NCI-H774 (cell line): ENCODE measurements at regions not wholly inside any gene's neighbourhood (a gene's known extent, or its start where the extent isn't known, plus 50 kb on each side); places are given as distances from the start of the nearest gene placed in this dataset.

Source experiments
- DNase-seq: peaks from one replicate; lab custom pipeline; 2025; lab: John Stamatoyannopoulos, UW

- DNase-seq = peak; percentile 4
Measured at GRCh38 chr5:51034222-51034901, 348.9 kb upstream of the ISL1 start.

GRCh38 chr5:51039424-51040329 is 343.6 kb upstream of the ISL1 start:
- no peak for DNase-seq

GRCh38 chr5:51043745-51044144 is 339.5 kb upstream of the ISL1 start:
- DNase-seq = no peak

- DNase-seq = no peak
Measured at GRCh38 chr5:51047369-51047768, 335.9 kb upstream of the ISL1 start.

- no peak for DNase-seq
Measured at GRCh38 chr5:51053361-51053760, 329.9 kb upstream of the ISL1 start.

DNA sequence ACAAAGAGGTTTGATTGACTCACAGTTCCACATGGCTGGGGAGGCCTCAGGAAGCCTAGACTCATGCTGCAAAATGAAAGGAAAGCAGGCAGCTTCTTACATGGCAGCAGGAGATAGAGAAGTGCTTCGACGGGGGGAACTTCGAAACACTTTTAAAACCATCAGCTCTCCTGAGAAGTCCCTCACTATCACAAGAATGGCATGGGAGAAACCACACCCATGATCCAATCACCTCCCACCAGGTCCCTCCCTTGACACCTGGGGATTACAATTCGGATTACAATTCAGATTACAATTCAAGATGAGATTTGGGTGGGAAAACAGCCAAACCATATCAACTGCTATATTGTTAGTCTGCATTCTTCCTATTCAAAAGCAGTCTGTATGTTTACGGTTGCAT is 322.3 kb upstream of the ISL1 start:
- DNase-seq = no peak

DNA sequence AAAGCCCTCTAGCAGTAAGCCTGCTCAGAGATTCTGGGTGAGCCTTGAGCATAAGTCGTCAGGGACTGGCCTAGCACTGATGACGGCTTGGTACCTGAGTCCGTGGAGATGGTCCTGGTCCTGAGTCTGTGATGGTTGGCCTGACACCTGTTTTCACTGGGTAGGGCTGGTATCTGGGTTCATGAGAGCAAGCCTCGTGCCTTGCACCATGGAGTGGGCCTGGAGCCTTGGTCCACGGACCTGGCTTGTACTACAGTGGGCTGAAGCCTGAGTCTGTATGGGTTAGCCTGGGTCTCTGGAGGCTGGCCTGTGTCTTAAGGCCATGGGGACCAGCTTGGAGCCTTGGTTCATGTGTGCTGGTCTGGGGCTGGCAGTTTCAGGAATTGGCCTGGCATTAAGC is 310.3 kb upstream of the ISL1 start:
- DNase-seq = no peak

GRCh38 chr5:51082741-51083140 is 300.5 kb upstream of the ISL1 start:
- DNase-seq = no peak

- no peak for DNase-seq
Measured at GRCh38 chr5:51091816-51092215, 291.4 kb upstream of the ISL1 start.

DNA sequence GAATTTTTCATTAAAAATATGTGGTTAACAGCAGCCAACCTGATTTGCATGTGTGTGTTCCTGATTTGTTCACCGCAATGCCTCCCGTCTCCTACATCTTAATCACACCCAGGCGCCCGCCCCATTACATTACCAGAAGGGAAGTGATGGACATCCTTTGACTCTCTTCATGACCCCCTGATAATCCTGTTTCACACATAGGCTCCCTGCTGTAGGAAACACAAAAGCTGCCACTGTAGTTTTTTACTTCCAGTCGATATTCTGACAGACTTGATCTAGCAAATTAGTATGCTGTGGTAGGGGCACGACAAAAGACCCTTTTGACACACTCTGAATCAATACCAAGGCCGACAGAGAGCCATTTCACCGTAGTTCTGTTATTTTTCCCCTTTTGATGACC is 287.8 kb upstream of the ISL1 start:
- DNase-seq = no peak

- DNase-seq = no peak
Measured at GRCh38 chr5:51096859-51097258, 286.4 kb upstream of the ISL1 start.

- no peak for DNase-seq
Measured at GRCh38 chr5:51099173-51099853, 283.9 kb upstream of the ISL1 start.

GRCh38 chr5:51104556-51104955 is 278.7 kb upstream of the ISL1 start:
- DNase-seq = no peak

- DNase-seq = no peak
Measured at GRCh38 chr5:51109786-51110410, 273.4 kb upstream of the ISL1 start.

- DNase-seq = no peak
Measured at GRCh38 chr5:51131266-51131665, 252.0 kb upstream of the ISL1 start.

- DNase-seq = no peak
Measured at GRCh38 chr5:51138164-51138563, 245.1 kb upstream of the ISL1 start.

- no peak for DNase-seq
Measured at GRCh38 chr5:51148437-51148836, 234.8 kb upstream of the ISL1 start.

- DNase-seq = no peak
Measured at GRCh38 chr5:51156222-51156621, 227.0 kb upstream of the ISL1 start.

GRCh38 chr5:51156838-51157237 is 226.4 kb upstream of the ISL1 start:
- DNase-seq = no peak

DNA sequence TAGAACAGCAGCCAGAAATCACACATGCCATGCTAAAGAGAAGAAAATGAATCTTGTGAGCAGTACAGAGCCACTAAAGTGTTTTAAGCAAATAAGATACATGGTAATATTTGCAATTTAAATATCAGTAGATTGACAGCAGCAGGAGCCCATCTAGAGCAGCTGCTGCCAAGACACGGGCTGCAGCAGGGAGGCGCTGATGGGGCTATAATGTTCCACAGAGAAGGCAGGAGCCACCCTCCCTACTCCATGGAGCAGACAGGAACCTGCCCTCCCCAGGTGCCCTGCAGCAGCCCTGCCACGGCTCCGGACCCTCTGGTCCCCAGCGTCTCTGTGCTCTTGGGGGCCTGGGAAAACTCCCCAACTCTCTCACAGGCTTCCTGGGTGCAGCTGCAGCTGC is 224.1 kb upstream of the ISL1 start:
- no peak for DNase-seq

- no peak for DNase-seq
Measured at GRCh38 chr5:51159606-51160005, 223.6 kb upstream of the ISL1 start.

DNA sequence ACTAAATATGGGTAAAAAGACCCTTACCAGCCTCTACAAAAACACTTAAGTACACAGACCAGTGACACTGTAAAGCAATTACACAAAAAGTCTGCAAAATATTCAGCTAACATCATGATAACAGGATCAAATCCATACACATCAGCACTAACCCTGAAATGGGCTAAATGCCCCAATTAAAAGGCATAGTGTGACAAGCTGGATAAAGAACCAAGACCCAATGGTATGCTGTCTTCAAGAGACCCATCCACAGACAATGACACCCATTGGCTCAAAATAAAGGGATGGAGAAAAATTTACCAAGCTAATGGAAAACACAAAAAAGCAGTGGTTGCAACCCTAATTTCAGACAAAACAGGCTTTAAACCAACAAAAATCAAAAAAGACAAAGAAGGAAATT is 221.0 kb upstream of the ISL1 start:
- DNase-seq = no peak
